Cardiac muscle cell (in vitro differentiated cells and primary cell): ENCODE measurements at regions not wholly inside any gene's neighbourhood (a gene's known extent, or its start where the extent isn't known, plus 50 kb on each side); places are given as distances from the start of the nearest gene placed in this dataset.

ENCODE experiments used
- DNase-seq, 2 donors: peaks; one replicate each; pipeline versions ENCODE4 v3.0.0 to v3.0.0-alpha.2; 2010 to 2017; ENCODE audit warnings: low read depth in 1 of 2, low spot score in 1 of 2
- H3K27ac ChIP-seq: fragments of 200-600 bp; sonication (generic); 2 replicates; pipeline ENCODE4 v1.5.1; 2016
- H3K27me3 ChIP-seq: fragments of 200-600 bp; sonication (generic); 2 replicates; pipeline ENCODE4 v1.6.0; 2016; ENCODE audit warnings: control low read depth
- H3K36me3 ChIP-seq: fragments of 200-600 bp; sonication (generic); 2 replicates; pipeline ENCODE4 v1.5.1; 2016; ENCODE audit warnings: control low read depth
- H3K4me1 ChIP-seq: fragments of 200-600 bp; sonication (generic); 2 replicates; pipeline ENCODE4 v1.8.1; 2017; ENCODE audit warnings: low read depth, mild to moderate bottlenecking, mixed run types
- H3K4me3 ChIP-seq: fragments of 200-600 bp; sonication (generic); 2 replicates; pipeline ENCODE4 v1.5.1; 2016; ENCODE audit warnings: mild to moderate bottlenecking
- H3K9me3 ChIP-seq: fragments of 200-600 bp; sonication (generic); 2 replicates; pipeline ENCODE4 v1.5.1; 2017; ENCODE audit warnings: low read depth, mild to moderate bottlenecking, control low read depth
- CTCF ChIP-seq: IDR thresholded peaks from 2 replicates; pipeline ENCODE4 v1.5.1; 2012; ENCODE audit warnings: low read depth, mild to moderate bottlenecking, low read length

GRCh38 chr6:15796130-15796771 lies 133.4 kb upstream of the DTNBP1 start:
- H3K27me3 ChIP-seq: no peaks in the 10 kb centered on the region
- H3K4me3 ChIP-seq: no peak overlapping the region
- H3K27ac ChIP-seq: no peak overlapping the region
- H3K4me1 ChIP-seq: peaks cover 6% of the 10 kb centered on the region
- H3K9me3 ChIP-seq: no peaks in the 10 kb centered on the region
- no peaks in the 10 kb centered on the region for H3K36me3 ChIP-seq
- no peak for TF ChIP-seq CTCF
- no peak for DNase-seq

- no peaks in the 10 kb centered on the region for H3K27me3 ChIP-seq
- H3K4me1 ChIP-seq: peaks cover 6% of the 10 kb centered on the region
- H3K36me3 ChIP-seq: no peaks in the 10 kb centered on the region
- H3K9me3 ChIP-seq: no peaks in the 10 kb centered on the region
- no peak overlapping the region for H3K27ac ChIP-seq
- no peak overlapping the region for H3K4me3 ChIP-seq
- DNase-seq: no peak
- no peak for TF ChIP-seq CTCF
Measured at GRCh38 chr6:15793826-15794225, 131.0 kb upstream of the DTNBP1 start.

- no peak for TF ChIP-seq CTCF
- no peaks in the 10 kb centered on the region for H3K27me3 ChIP-seq
- DNase-seq: peak in 1 of 2 donors; percentile 72
- no peaks in the 10 kb centered on the region for H3K9me3 ChIP-seq
- H3K27ac ChIP-seq: no peak overlapping the region
- H3K4me1 ChIP-seq: peaks cover 6% of the 10 kb centered on the region
- H3K36me3 ChIP-seq: no peaks in the 10 kb centered on the region
- H3K4me3 ChIP-seq: no peak overlapping the region
Measured at GRCh38 chr6:15793288-15793687, 130.5 kb upstream of the DTNBP1 start.

- H3K4me1 ChIP-seq: peaks cover 6% of the 10 kb centered on the region
- no peaks in the 10 kb centered on the region for H3K9me3 ChIP-seq
- H3K27ac ChIP-seq: no peak overlapping the region
- no peak overlapping the region for H3K4me3 ChIP-seq
- TF ChIP-seq CTCF: no peak
- no peaks in the 10 kb centered on the region for H3K27me3 ChIP-seq
- no peak for DNase-seq
- no peaks in the 10 kb centered on the region for H3K36me3 ChIP-seq
Measured at GRCh38 chr6:15792842-15793241, 130.0 kb upstream of the DTNBP1 start.

GRCh38 chr6:15791448-15792181 lies 128.8 kb upstream of the DTNBP1 start:
- no peak for TF ChIP-seq CTCF

More at GRCh38 chr6:15791448-15792181, 128.8 kb upstream of the DTNBP1 start:
- Histone ChIP-seq H3K4me1 (peaks cover 4% of the 10 kb centered on the region), H3K27me3 (no peaks in the 10 kb centered on the region), H3K36me3 (no peaks in the 10 kb centered on the region), H3K4me3 (no peak overlapping the region), H3K9me3 (no peaks in the 10 kb centered on the region), H3K27ac (no peak overlapping the region)
- no peak for DNase-seq
